OCI-LY7 (cell line): ENCODE measurements at regions not wholly inside any gene's neighbourhood (a gene's known extent, or its start where the extent isn't known, plus 50 kb on each side); places are given as distances from the start of the nearest gene placed in this dataset.

Source experiments
- BruUV-seq: library from RNA; stranded (reverse); fragments of 400-500 nt; replicated peaks from 2 replicates; lab custom pipeline; 2021; lab: Mats Ljungman, UMichigan
- CTCF ChIA-PET: fragments of 300-600 bp; sonication (Branson Sonifier 250); formaldehyde crosslinking; loops from one replicate; lab custom pipeline; 2022; ENCODE audit warnings: antibody characterized with exemption; ENCODE audit not compliant: unreplicated experiment; lab: Charles Lee
- POLR2A ChIA-PET: fragments of 300-600 bp; sonication (Branson Sonifier 250); formaldehyde crosslinking; loops from one replicate; lab custom pipeline; 2022; ENCODE audit warnings: antibody characterized with exemption; lab: Charles Lee
- DNase-seq: peaks from one replicate; pipeline ENCODE4 v3.0.0-alpha.2; 2015; ENCODE audit warnings: low spot score
- H2AFZ ChIP-seq: fragments of 200-600 bp; sonication (generic), shearing (Covaris generic); 2 replicates; pipeline ENCODE4 v1.6.1; 2014; ENCODE audit warnings: mild to moderate bottlenecking, antibody characterized with exemption, low read length, moderate library complexity
- H3K27ac ChIP-seq: fragments of 200-600 bp; sonication (generic); 2 replicates; pipeline ENCODE4 v1.5.1; 2014; ENCODE audit warnings: mixed run types, low read depth, mild to moderate bottlenecking, moderate library complexity, low read length, inconsistent platforms; ENCODE audit not compliant: poor library complexity, severe bottlenecking
- H3K36me3 ChIP-seq: fragments of 200-600 bp; sonication (generic); 2 replicates; pipeline ENCODE4 v1.6.1; 2014; ENCODE audit warnings: mild to moderate bottlenecking, antibody characterized with exemption, low read length, moderate library complexity, mixed read lengths; ENCODE audit not compliant: insufficient read depth
- H3K4me1 ChIP-seq: fragments of 200-600 bp; sonication (generic); 2 replicates; pipeline ENCODE4 v1.5.1; 2014; ENCODE audit warnings: mild to moderate bottlenecking, low read length; ENCODE audit not compliant: insufficient read depth, poor library complexity, severe bottlenecking
- H3K4me2 ChIP-seq: fragments of 200-600 bp; sonication (generic); 2 replicates; pipeline ENCODE4 v1.6.1; 2014; ENCODE audit warnings: mild to moderate bottlenecking, low read length
- H3K4me3 ChIP-seq: fragments of 200-600 bp; sonication (generic); 2 replicates; pipeline ENCODE4 v1.5.1; 2014; ENCODE audit warnings: mild to moderate bottlenecking, low read depth, low read length; ENCODE audit not compliant: poor library complexity, severe bottlenecking
- H3K79me2 ChIP-seq: fragments of 200-600 bp; sonication (generic); 2 replicates; pipeline ENCODE4 v1.6.1; 2016; ENCODE audit warnings: low read depth, mild to moderate bottlenecking, low read length, moderate library complexity, mixed read lengths; ENCODE audit not compliant: insufficient read depth
- H3K9me2 ChIP-seq: fragments of 200-600 bp; sonication (generic); 2 replicates; pipeline ENCODE4 v1.6.1; 2016; ENCODE audit warnings: mild to moderate bottlenecking, low read length, mixed read lengths; ENCODE audit not compliant: insufficient read depth
- H3K9me3 ChIP-seq: fragments of 200-600 bp; sonication (generic); 2 replicates; pipeline ENCODE4 v1.6.1; 2014; ENCODE audit warnings: mild to moderate bottlenecking, mixed run types, low read length, mixed read lengths
- H4K20me1 ChIP-seq: fragments of 200-600 bp; sonication (generic); 2 replicates; pipeline ENCODE4 v1.6.1; 2014; ENCODE audit warnings: mild to moderate bottlenecking, antibody characterized with exemption, low read length, moderate library complexity, mixed read lengths; ENCODE audit not compliant: insufficient read depth
- CTCF ChIP-seq: fragments of 200-600 bp; sonication (generic); conservative IDR thresholded peaks from 2 replicates; pipeline ENCODE4 v1.5.1; 2014; ENCODE audit warnings: mild to moderate bottlenecking, antibody characterized with exemption, low read length, moderate library complexity, mixed read lengths
- EZH2phosphoT487 ChIP-seq: fragments of 200-600 bp; sonication (generic); IDR thresholded peaks from 2 replicates; pipeline ENCODE4 v1.6.1; 2018; ENCODE audit warnings: low read depth, borderline replicate concordance, mild to moderate bottlenecking, mixed run types, antibody characterized with exemption, low read length, moderate library complexity, mixed read lengths
- intact Hi-C: fragments of 100-400 bp; cut with micrococcal nuclease; formaldehyde crosslinking; loops from one replicate; pipeline ENCODE4 v1.10.0; 2022; ENCODE audit not compliant: unreplicated experiment

GRCh38 chr13:109673477-109673876 lies 112.9 kb downstream of the IRS2 start:
- Histone ChIP-seq H3K4me1 (no peaks in the 10 kb centered on the region), H3K27ac (no peak overlapping the region), H3K9me2 (no peaks in the 10 kb centered on the region), H3K4me2 (no peak overlapping the region), H3K4me3 (no peak overlapping the region), H3K9me3 (no peaks in the 10 kb centered on the region), H2AFZ (no peak overlapping the region), H4K20me1 (no peaks in the 10 kb centered on the region), H3K36me3 (no peaks in the 10 kb centered on the region), H3K79me2 (no peaks in the 10 kb centered on the region)
- no TSS peak for BruUV-seq
- ChIA-PET CTCF (no interaction called here), POLR2A (no interaction called here)
- TF ChIP-seq CTCF (no peak), EZH2phosphoT487 (no peak)
- no peak for DNase-seq
- intact Hi-C loops = no loop called here

DNA sequence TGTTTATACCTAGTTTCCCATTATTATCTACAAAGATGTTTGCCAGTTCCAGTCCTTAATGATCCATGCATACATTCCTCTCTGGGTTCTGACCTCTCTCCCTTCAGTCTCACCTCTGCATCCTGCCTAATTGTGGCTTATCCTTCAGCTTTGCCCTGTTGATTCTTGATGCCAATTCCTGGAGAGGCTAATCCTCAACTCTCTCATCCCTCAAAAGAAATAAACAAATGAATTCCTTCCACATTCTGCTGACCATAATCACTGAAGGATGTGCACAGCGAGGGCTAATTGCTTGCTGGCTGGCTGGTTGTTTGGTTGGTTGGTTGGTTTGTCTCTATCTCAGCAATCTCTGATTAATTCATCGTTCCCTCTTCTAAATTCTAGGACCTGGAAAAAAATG lies 113.8 kb downstream of the IRS2 start:
- Histone ChIP-seq H3K36me3 (no peaks in the 10 kb centered on the region), H3K4me1 (no peaks in the 10 kb centered on the region), H3K9me3 (no peaks in the 10 kb centered on the region), H3K79me2 (no peaks in the 10 kb centered on the region), H3K4me3 (no peak overlapping the region), H2AFZ (no peak overlapping the region), H4K20me1 (no peaks in the 10 kb centered on the region), H3K9me2 (no peaks in the 10 kb centered on the region), H3K4me2 (no peak overlapping the region), H3K27ac (no peak overlapping the region)
- no peak for TF ChIP-seq CTCF
- TF ChIP-seq EZH2phosphoT487 = no peak
- BruUV-seq = no TSS peak
- no peak for DNase-seq
- ChIA-PET CTCF (no interaction called here), POLR2A (no interaction called here)
- intact Hi-C loops = no loop called here

GRCh38 chr13:109671919-109672318 lies 114.5 kb downstream of the IRS2 start:
- Histone ChIP-seq H3K27ac (no peak overlapping the region), H3K4me1 (no peaks in the 10 kb centered on the region), H4K20me1 (no peaks in the 10 kb centered on the region), H3K79me2 (no peaks in the 10 kb centered on the region), H3K9me2 (no peaks in the 10 kb centered on the region), H3K4me3 (no peak overlapping the region), H2AFZ (no peak overlapping the region), H3K9me3 (no peaks in the 10 kb centered on the region), H3K4me2 (no peak overlapping the region), H3K36me3 (no peaks in the 10 kb centered on the region)
- no TSS peak for BruUV-seq
- intact Hi-C loops = no loop called here
- POLR2A ChIA-PET = no interaction called here
- DNase-seq = no peak
- CTCF ChIA-PET = no interaction called here
- TF ChIP-seq CTCF = no peak
- TF ChIP-seq EZH2phosphoT487 = no peak
